Heart right ventricle (tissue), 16 donors: ENCODE measurements at regions not wholly inside any gene's neighbourhood (a gene's known extent, or its start where the extent isn't known, plus 50 kb on each side); places are given as distances from the start of the nearest gene placed in this dataset.

ENCODE experiments used
- ATAC-seq, 8 donors: fragments of 200-7000 bp; cut with Tn5 transposase; one replicate each; pipeline ENCODE4 v1.9.1; 2020; ENCODE audit warnings: mild to moderate bottlenecking in 8 of 8, moderate library complexity in 8 of 8, moderate number of reproducible peaks in 1 of 8
- DNase-seq, 2 donors: peaks; one replicate each; pipeline ENCODE4 v3.0.0-alpha.2; 2020
- H3K27ac ChIP-seq, 10 donors: fragments of 200-600 bp; sonication (generic) in 2 of 10; one replicate each; pipeline versions ENCODE4 v1.5.0 to v1.8.0; 2020 to 2022; ENCODE audit warnings: mild to moderate bottlenecking in 3 of 10
- H3K27me3 ChIP-seq, 7 donors: fragments of 200-600 bp; one replicate each; pipeline ENCODE4 v1.8.0; 2021 to 2022; ENCODE audit warnings: mild to moderate bottlenecking in 2 of 7
- H3K36me3 ChIP-seq, 9 donors: fragments of 200-600 bp; sonication (generic) in 1 of 9; one replicate each; pipeline versions ENCODE4 v1.5.0 to v1.8.0; 2020 to 2022; ENCODE audit warnings: mild to moderate bottlenecking in 2 of 9
- H3K4me1 ChIP-seq, 9 donors: fragments of 200-600 bp; sonication (generic) in 1 of 9; one replicate each; pipeline versions ENCODE4 v1.5.0 to v1.8.0; 2020 to 2022; ENCODE audit warnings: mild to moderate bottlenecking in 4 of 9
- H3K4me3 ChIP-seq, 10 donors: fragments of 200-600 bp; sonication (generic) in 2 of 10; one replicate each; pipeline versions ENCODE4 v1.5.0 to v1.8.0; 2020 to 2022; ENCODE audit warnings: mild to moderate bottlenecking in 7 of 10, moderate library complexity in 2 of 10
- H3K9me3 ChIP-seq, 11 donors: fragments of 200-600 bp in 10 of 11; sonication (generic) in 2 of 11; one replicate each; pipeline versions ENCODE4 v1.5.0 to v1.8.0; 2013 to 2022; ENCODE audit warnings: mild to moderate bottlenecking in 2 of 11, control low read depth in 1 of 11, moderate library complexity in 1 of 11
- WGBS, 2 donors: extraction: QIAGEN DNeasy Blood & Tissue Kit; methylation state at CpG; one replicate each; pipeline ENCODE4 v1.1.7; 2013; ENCODE audit warnings: inconsistent platforms in 1 of 2; 5-methylcytosine and 5-hydroxymethylcytosine counted together
- intact Hi-C, 10 donors: fragments of 100-400 bp; cut with DNase I; formaldehyde crosslinking; loops; one replicate each; pipeline versions ENCODE4 v1.11.1 to v1.14.2; 2022
- TF ChIP-seq, protein P1 (sequence below), 9 donors: fragments of 200-600 bp; sonication (generic) in 2 of 9; IDR thresholded peaks; one replicate each; pipeline versions ENCODE4 v1.5.0 to v1.8.0; 2021 to 2022; ENCODE audit warnings: antibody characterized with exemption in 9 of 9, mild to moderate bottlenecking in 5 of 9, moderate library complexity in 1 of 9
- donor health status: Arrhythmogenic right ventricular cardiomyopathy.
- donor health status: ischemic (EF 13 %, LVEDD 7.1; RV severe dilation, severe dysfunction).
- donor health status: healthy with polysubstance abuse.
- donor health status: DM: no; HTN: yes; CAD: no.
- donor health status: DM: no; HTN: no; CAD: no.
- donor health status: ischemic (EF 25% LVEDD 6.9; RV normal size, moderate dysfunction).
- donor health status: ischemic (EF 25% LVEDD 5.7; RV mildly dilated, moderate dysfunction).
- donor health status: healthy.
- donor health status: DM: yes; HTN: yes; CAD: no.
- donor health status: Ischemic cardiomyopathy.
- donor health status: ischemic (EF 35%, LVEDD 5.7; RV mildly dilated, moderate dysfunction).
- donor health status: nonischemic (EF 11% LVEDD 7.7; RV severe dilation, severe dysfunction).
- donor health status: DM: yes; HTN: yes; CAD: no.
- donor health status: PGD.
- donor health status: ischemic (EF 29% LVEDD 5.4; RV normal size, mild dysfunction).
- donor health status: nonischemic (EF 23%, LVEDD 6.1; RV moderate dilation, normal function).

DNA sequence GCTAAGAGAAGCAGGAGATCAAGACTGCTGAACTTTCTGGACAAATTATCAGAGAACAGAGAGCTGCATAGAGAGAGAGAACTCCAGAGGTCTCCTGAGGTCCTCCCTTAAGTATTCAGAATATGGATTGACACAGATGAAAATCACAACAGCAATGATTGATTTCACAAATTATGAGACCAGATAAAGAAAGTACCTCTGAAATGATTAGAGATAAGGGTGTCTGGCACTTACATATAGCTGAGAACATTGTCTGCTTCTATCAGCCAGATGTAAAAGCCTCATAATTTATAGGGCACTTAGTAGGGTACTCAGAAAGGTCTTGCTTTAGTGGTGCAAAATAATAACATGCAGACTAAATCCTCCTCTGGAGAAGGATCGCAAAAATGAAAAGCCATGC, 1301.8 kb downstream of the BRINP3 start:
- TF ChIP-seq, protein P1, sequence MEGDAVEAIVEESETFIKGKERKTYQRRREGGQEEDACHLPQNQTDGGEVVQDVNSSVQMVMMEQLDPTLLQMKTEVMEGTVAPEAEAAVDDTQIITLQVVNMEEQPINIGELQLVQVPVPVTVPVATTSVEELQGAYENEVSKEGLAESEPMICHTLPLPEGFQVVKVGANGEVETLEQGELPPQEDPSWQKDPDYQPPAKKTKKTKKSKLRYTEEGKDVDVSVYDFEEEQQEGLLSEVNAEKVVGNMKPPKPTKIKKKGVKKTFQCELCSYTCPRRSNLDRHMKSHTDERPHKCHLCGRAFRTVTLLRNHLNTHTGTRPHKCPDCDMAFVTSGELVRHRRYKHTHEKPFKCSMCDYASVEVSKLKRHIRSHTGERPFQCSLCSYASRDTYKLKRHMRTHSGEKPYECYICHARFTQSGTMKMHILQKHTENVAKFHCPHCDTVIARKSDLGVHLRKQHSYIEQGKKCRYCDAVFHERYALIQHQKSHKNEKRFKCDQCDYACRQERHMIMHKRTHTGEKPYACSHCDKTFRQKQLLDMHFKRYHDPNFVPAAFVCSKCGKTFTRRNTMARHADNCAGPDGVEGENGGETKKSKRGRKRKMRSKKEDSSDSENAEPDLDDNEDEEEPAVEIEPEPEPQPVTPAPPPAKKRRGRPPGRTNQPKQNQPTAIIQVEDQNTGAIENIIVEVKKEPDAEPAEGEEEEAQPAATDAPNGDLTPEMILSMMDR (IDR thresholded peaks at IDR 0.05): no peak
- no peak overlapping the region for H3K27ac ChIP-seq
- no peak overlapping the region for H3K4me3 ChIP-seq
- H3K4me1 ChIP-seq: no peaks in the 10 kb centered on the region
- H3K36me3 ChIP-seq: no peaks in the 10 kb centered on the region
- WGBS, 2 donors: 85 to 100% methylated on average over 1 of the region's 1 CpG
- intact Hi-C loops: no loop called here
- peaks cover 0 to 36% (median 0%) of the 10 kb centered on the region in 11 donors for H3K9me3 ChIP-seq
- no peak for DNase-seq
- H3K27me3 ChIP-seq: no peaks in the 10 kb centered on the region
- no peak for ATAC-seq

DNA sequence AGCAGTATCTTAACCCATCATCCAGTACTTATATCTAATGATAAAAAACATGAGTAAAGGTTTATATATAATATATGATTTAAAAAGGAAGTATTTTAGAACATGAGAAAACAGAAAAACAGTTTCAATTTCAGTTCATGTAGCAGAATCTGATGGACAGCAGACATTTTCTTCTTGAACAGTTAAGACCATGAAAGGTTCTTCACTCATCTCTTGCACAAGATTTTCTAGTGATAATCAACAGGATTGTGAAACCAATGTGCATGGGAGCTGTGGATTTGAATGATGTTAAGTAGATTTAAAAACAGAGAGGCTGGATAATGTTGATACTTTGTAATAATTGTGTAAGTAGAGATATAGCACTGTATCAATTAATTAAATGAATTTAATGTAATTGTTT, 1297.6 kb downstream of the BRINP3 start:
- intact Hi-C loops: no loop called here
- no peak for ATAC-seq
- no peak overlapping the region for H3K27ac ChIP-seq

DNA sequence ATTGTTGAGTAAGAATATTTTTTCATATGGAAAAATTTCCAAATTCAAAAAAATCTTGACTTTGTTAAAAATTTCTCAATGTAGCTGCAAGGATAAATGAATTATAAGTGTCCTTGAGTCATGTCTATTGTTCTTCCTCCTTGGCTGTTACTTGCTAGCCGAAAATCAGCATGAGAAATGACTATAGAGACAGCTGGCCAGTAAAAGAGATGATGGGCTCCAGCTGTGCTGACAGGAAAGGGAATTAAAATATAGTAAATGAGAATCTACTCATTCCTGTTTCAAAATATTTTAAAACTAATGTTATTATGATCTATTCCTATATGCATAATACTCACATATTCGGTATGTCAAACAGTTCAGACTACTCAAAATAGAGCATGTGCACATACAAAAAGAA, 1292.6 kb downstream of the BRINP3 start:
- H3K9me3 ChIP-seq: peaks cover 0 to 3% (median 0%) of the 10 kb centered on the region in 11 donors
- no peaks in the 10 kb centered on the region for H3K36me3 ChIP-seq
- H3K4me3 ChIP-seq: no peak overlapping the region
- ATAC-seq (no peak), DNase-seq (no peak)
- H3K27me3 ChIP-seq: no peaks in the 10 kb centered on the region
- TF ChIP-seq, protein P1 (IDR thresholded peaks at IDR 0.05): no peak
- no peaks in the 10 kb centered on the region for H3K4me1 ChIP-seq
- H3K27ac ChIP-seq: no peak overlapping the region
- intact Hi-C loops: no loop called here
- WGBS, 2 donors: 52 to 59% methylated on average over 2 of the region's 2 CpGs

More for the DNA sequence above, 1297.6 kb downstream of the BRINP3 start:
- Histone ChIP-seq H3K4me3 (no peak overlapping the region), H3K9me3 (peaks cover 0 to 11% (median 0%) of the 10 kb centered on the region in 11 donors), H3K4me1 (no peaks in the 10 kb centered on the region), H3K36me3 (no peaks in the 10 kb centered on the region), H3K27me3 (no peaks in the 10 kb centered on the region)
- no peak for DNase-seq
- TF ChIP-seq, protein P1 (IDR thresholded peaks at IDR 0.05): no peak

DNA sequence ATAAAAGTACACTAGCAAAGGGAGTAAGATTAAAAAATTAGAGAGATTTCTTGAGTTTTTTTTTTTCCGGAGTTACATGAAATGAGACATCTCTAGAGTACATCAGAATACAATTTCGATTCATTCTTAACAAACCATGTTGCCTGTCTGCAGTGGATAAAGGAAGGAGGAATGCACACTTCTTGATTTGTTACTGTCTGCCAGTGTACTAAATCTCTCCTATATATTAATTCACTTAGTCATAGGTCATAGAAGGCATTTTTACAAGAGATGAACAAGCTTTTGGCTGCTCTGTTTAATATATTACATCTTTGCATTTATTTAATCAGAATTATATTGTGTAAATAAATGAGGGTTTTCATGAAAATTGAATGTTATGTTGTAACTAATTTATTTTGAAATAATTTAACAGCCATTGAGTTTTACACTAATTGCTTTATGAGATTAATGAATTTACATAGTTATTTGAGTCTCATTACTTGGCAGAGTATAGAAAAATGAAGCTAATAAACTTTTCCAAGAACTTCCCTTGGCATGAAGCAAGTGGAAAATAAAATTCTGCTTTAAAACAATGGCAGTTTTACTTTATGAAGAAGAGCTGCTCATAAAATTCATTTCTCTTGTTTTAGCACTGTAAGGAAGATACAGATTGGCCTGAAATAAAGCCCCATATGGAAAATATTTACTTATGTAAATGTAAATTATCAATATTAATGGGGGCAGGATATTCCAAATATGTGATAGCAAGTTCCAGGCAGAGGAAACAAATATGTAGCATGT, 1284.7 kb downstream of the BRINP3 start:
- ATAC-seq (no peak), DNase-seq (no peak)
- intact Hi-C loops: no loop called here
- no peak overlapping the region for H3K27ac ChIP-seq
- no peaks in the 10 kb centered on the region for H3K4me1 ChIP-seq
- WGBS, 2 donors: 78 to 83% methylated on average over 2 of the region's 2 CpGs
- H3K4me3 ChIP-seq: no peak overlapping the region
- no peaks in the 10 kb centered on the region for H3K36me3 ChIP-seq
- TF ChIP-seq, protein P1 (IDR thresholded peaks at IDR 0.05): no peak
- no peaks in the 10 kb centered on the region for H3K27me3 ChIP-seq
- peaks cover 0 to 12% (median 0%) of the 10 kb centered on the region in 11 donors for H3K9me3 ChIP-seq
